GM21381 (cell line): ENCODE measurements at regions not wholly inside any gene's neighbourhood (a gene's known extent, or its start where the extent isn't known, plus 50 kb on each side); places are given as distances from the start of the nearest gene placed in this dataset.
"Not testable (repeated sequence)": the region's sequence is repeated elsewhere in the genome, so short reads cannot be mapped to it uniquely, and the experiment has no call there.

Experiments used
- ATAC-seq: cut with Tn5 transposase; IDR thresholded peaks from one replicate; pipeline ENCODE4 v1.9.1; 2021; ENCODE audit warnings: mild to moderate bottlenecking, moderate library complexity; ENCODE audit not compliant: unreplicated experiment

DNA sequence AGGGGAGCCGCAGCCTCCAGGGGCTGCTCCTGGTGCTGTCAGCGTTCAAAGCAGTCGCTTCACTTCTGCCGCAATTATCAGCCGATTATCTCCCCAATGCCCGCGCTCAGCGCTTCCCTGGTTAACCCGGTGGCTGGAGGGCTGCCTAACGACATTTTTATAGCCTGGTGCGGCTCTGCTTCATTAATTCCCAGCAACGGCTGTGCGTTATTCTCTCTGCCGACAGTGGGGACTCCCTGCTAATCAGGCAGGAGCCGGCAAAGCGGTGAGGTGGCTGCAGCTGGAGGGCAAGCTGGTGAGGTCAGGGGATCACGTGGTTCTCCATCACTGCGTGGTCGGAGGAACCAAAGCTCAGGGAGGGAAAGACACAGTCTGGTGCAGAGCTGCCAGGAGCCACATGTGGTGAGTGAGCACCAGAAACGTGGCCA, 62.9 kb downstream of the GLRX5 start:
- ATAC-seq, result peak; percentile 76

- no peak for ATAC-seq
Observed at GRCh38 chr14:95601650-95602049, 66.8 kb downstream of the GLRX5 start.

GRCh38 chr14:95603415-95603814, 68.6 kb downstream of the GLRX5 start:
- ATAC-seq, result no peak

DNA sequence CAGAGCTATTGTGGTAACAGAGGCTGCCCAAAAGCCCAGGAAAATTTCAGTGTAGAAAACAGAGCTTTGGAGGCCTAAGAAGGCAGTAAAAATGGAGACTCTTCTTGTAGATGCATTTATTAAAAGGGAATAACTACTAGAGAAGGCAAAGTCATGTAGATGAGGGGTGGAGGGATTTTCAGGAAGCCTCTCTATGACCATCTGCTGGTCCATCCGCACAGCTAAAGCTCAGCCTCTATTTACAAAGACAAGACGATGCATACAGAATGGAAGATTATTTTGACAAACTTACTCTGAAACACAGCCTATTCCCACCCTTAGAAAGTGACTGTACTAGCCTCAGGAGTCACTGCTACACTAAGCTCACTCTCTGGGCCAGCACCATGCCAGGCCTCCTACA, 71.4 kb downstream of the GLRX5 start:
- ATAC-seq, result no peak

DNA sequence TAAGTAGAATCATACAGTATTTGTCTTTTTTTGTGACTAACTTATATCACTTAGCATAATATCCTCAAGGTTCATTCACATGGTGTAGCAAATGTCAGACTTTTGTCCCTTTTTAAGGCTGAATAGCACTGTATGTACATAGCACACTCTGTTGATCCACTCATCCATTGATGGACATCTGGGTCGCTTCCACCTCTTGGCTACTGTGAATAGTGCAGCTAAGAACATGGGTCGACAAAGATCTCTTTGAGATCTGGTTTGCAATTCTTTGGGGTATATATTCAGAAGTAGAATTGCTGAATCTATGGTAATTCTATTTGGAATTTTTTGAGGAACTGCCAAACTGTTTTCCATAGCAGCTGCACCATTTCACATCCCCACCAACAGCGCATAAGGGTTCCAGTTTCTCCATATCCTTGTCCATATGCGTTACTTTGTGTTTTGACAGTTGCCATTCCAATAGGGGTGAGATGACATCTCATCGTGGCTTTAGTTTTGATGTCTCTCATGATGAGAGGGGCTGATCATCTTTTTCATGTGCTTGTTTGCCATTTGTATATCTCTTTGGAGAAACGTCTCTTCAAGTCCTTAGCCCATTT, 73.9 kb downstream of the GLRX5 start:
- no peak for ATAC-seq

DNA sequence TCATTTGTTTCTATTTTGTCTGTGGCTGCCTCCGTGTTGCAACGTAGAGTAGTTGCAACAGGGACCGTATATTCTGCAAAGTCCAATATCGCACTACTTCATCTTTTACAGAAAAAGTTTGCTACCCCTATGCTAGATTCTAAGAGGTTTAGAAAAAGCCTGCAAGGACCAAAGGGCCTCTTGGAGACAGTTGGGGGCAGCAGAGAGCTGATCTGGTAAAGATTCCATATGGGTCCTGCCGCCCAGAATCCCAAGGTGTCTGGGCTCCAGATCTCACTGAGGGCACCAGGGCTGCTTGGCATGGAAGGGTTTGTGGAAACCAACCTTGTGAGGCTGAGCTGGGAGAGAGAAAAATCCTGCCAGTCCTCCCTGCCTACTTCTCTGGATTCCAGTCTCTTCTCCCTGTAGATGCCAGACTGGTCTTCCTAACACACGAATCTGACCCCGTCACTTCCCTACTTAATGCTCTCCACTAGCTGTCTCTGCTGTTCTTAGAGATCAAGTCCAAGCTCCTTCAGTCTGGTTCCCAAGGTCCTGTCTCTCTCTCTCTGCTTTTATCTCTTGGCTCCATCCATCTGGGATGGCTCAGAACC, 74.6 kb downstream of the GLRX5 start:
- ATAC-seq, result peak; percentile 59

- no peak for ATAC-seq
Observed at GRCh38 chr14:95611293-95611880, 74.8 kb upstream of the TCL1B start.

DNA sequence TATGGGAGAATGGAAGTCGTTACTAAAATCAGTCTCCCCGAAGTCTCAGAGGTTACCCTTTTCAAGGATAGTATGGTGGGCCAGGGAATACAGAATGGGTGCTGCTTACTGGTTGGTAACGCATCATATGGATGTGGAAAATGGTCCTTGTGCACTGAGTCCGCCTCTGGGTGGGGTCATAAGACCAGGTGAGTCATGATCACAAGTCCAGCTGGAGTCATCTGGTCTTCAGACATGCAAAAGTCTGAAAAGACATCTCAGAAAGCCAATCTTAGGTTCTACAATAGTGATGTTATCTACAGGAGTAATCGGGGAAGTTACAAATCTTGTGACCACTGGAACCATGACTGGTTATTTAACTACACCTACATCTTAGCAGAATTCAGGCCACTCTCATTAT, 71.9 kb upstream of the TCL1B start:
- peak; percentile 71 for ATAC-seq

DNA sequence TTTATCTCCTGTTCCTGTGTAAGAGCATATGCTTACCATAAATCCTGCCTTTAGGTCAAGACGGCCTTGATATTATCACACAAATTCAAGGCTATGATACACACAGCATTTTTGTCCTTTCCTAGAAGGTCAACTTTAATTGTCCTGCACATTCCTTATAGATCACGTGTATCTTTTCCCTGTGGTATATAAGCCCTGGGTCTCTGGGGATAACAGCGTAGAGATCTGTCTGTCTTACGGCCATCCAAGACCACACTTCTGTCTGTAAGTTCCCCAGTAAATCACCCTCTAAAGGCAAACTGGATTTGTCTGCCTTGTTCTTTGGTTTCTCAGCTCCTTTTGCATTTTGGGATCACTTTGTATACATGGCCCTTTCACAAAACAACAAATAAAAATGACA, 69.5 kb upstream of the TCL1B start:
- no peak for ATAC-seq

GRCh38 chr14:95619785-95620417, 66.3 kb upstream of the TCL1B start:
- ATAC-seq, result no peak

- no peak for ATAC-seq
Observed at GRCh38 chr14:95620659-95621059, 65.6 kb upstream of the TCL1B start.

GRCh38 chr14:95623195-95623594, 63.0 kb upstream of the TCL1B start:
- ATAC-seq, result no peak

DNA sequence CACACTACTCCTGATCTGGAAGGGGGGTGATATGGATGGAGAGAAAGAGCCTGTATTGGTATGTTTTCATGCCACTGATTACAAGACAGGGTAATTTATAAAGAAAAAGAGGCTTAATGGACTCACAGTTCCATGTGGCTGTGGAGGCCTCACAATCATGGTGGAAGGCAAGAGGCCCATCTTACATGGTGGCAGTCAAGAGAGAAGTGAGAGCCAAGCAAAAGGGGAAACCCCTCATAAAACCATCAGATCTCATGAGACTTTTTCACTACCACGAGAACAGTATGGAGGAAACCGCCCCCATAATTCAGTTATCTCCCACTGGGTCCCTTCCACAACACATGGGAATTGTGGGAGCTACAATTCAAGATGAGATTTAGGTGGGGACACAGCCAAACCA, 60.5 kb upstream of the TCL1B start:
- not testable (repeated sequence) for ATAC-seq

- ATAC-seq, result no peak
Observed at GRCh38 chr14:95635051-95635450, 51.2 kb upstream of the TCL1B start.
